ENCODE measurements at regions not wholly inside any gene's neighbourhood (a gene's known extent, or its start where the extent isn't known, plus 50 kb on each side); places are given as distances from the start of the nearest gene placed in this dataset.

DNA sequence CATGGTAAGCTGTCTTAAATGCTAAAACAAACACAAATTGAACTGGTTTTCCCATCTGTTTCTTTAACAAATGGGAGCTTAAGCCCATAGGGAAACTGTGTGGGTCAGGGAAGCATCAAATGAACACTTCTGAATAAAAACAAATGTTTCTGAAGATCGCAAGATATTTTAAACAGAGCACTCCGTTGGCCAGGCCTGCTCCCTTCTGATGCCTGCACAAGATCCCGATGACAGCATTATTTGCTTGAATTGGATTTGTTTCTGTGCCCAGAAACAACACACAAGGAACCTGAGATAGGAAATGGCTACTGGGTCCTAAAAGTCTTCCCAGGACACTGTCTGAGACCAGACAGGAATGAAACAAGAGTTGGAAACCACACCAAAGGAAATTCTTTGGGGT is 425.8 kb upstream of the ZFHX3 start:
- no peak for DNase-seq (ENCODE audit: low read depth in 3 of 3)

DNA sequence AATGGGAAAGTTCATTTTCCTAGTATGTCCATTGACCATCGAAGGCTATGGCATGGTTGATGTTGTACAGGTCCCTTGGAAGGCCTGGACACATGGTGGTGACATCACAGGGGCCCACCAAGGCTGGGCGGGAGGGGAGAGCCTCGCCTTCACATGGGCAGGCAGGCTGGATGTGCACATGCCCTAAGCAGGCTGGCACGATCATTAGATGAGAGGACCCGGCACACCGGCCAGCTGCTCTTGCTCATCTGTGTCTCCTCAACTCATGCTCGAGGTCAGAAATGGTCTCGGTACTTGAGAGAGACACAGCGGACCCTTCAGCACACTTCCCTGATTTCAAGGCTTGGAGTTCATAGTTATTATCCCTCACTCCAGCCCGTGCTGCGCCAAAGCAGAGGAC is 416.9 kb upstream of the ZFHX3 start:
- DNase-seq (ENCODE audit: low read depth in 3 of 3): no peak

DNA sequence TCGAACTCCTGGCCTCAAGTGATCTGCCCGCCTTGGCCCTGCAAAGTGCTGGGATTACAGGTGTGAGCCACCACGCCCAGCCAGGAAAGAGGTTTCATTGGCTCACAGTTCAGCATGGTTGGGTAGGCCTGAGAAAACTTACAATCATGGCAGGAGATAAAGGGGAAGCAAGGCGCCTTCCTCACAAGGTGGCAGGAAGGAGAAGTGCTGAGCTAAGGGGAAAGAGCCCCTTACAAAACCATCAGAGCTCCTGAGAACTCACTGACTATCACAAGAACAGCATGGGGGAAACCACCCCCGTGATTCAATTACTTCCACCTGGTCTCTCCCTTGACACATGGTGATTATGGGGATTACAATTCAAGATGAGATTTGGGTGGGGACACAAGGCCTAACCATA is 411.7 kb upstream of the ZFHX3 start:
- DNase-seq (ENCODE audit: low read depth in 3 of 3): no peak

DNA sequence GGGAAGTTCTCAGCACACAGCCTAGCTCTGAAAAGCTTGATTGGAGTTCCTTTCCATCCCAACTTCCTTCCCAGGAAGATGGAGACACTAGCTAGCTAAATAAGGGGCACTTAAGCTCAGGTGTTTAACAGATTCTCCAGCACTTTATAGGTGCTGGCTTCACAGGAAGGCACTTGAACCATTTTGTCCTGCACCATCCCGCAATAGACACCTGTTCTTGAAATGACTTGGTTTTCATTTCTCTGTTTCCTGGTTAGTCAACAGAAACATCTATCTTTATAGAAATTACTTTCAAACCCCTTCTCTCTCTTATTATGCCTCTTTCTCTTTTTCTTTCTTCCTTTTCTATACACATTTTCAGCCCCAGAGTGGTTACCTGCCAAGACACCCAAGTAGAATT is 409.9 kb upstream of the ZFHX3 start:
- no peak for DNase-seq (ENCODE audit: low read depth in 3 of 3)

DNA sequence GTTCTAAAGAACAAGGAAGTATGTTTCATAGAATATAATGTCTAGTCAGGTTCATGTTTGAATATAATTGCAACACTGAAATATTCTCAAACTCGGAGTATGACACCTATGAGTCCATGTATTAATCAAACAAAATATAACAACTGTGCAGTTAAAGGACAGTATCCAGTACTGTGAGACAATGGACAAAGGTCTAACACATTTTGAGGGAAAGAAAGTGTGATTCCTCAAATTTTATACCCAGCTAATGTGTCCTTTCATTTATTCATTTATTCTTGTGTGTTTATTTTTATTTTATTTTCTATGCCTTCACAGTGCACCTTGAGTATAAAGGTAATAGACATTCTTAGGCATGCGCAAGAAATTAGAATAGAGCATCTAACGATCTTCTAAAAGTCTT is 401.0 kb upstream of the ZFHX3 start:
- DNase-seq (ENCODE audit: low read depth in 3 of 3): no peak

DNA sequence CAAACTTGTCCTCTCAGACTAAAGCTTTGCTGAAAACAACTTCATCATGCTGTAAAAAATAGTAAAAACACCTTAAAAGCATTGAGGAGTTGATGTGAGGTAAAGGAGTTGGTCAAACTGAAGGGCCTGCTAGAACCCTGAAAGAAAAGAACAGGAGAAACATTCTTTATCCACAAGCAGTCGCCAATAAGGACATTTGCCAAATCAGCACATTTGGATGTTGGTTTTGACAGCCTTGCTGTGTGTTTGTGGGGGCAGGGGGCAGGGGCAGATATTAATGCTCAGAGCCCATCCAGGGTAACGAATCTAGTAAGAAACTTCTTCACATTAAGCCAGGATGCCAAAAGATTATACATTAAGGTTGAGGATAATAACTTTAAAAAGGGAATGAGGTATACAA is 399.9 kb upstream of the ZFHX3 start:
- DNase-seq (ENCODE audit: low read depth in 3 of 3): no peak

DNA sequence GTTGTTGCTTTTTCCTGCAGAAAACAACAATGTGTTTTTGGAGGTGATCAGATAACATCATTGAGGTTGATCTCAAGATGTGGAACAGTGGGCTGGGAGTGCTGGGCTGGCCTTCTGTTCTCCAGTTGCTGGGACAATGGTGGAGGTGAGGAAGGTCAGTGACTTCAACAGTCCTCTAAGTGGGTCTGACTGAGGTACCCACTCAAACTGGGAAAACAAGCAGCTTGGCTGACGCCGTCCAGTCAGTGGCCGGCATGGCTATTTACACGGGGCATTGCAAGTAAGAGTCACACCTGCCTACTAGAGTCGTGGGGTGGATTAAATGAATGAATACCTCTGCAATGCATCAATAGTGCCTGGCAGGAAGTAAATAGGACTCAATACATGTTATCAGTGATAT is 386.7 kb upstream of the ZFHX3 start:
- DNase-seq (ENCODE audit: low read depth in 3 of 3): no peak

DNA sequence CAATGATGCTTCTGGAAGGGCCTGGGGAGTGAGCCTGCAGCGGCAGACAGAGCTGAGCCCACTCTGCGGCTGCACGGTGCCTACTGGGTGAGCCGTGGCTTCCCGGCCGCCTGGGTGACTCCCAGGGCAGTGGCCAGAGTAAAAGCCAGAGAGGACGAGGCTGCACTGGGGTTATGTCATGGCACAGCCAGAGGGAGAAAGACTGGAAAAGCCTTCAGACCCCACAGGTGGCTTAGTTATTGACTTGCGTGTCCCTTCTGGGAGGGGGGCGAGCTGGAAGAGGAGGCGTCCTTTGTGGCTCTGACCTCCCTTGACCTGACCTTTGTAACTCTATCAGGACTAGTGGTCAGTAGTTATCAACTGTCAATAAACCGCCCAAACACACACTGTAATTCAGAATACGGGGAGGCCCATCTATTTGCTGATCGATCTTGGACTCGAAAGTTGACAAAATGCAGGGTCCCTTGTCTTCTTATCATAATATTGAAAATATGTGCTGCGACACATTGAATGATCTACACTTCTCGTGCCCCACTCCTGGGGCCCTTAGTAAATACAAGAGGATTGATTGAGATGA is 385.9 kb upstream of the ZFHX3 start:
- no peak for DNase-seq (ENCODE audit: low read depth in 3 of 3)

DNA sequence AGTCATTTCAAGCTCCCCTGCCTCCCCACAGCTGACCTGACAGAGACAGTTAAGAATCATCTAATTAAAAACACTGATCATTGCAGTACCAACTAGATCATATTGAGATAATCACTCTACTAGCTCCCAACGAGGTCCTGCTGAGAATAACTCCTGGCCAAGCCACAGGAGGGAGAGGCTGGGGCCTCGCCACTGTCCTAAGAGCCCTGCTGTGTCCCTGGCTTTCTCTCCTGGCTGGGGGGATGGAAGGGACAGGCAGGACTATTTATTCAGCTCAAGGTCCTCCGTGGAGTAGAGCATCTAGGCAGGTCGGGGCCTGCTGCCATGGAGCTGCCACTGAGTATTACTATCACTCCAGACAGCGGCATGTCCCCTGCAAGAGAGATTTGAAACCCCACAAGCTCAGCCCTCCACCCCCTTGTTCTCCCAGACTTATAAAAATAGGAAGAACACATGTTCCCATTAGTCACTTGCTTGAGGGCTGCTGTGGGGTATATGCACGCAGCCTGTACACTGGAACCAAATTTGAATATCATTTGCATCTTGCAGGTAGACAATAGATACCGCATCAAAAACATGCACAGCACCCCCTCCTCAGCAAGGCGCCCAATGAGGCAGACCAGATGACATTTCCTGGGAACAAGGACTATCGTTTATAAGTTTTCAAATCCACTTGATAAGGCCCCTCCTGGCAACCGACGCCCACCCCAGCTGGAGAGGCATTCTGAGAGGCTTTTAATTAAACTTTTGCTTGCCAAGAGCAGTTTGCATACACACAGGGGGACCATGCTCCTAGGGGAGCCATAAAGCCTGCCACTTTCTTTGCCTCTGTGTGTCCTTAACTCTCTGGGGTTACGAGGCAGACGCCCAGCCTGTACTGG is 385.2 kb upstream of the ZFHX3 start:
- DNase-seq (ENCODE audit: low read depth in 3 of 3): no peak

DNA sequence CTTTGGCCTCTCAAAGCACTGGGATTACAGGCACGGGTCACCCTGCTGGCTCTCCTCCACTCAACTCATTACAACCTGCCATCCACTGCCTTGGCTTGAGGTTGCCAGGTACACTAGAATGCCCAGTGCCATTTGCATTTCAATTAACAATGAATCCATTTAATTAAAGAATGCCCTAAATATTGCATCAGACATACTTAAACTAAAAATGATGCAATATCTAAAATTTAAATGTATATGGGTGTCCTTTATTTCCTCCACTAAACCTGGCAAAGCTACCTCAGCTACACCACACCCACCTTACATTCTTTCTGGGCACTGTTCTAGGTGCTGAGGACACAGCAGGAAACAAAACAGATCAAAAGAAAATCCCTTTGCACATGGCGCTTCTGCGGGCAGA is 382.2 kb upstream of the ZFHX3 start:
- no peak for DNase-seq (ENCODE audit: low read depth in 3 of 3)

DNA sequence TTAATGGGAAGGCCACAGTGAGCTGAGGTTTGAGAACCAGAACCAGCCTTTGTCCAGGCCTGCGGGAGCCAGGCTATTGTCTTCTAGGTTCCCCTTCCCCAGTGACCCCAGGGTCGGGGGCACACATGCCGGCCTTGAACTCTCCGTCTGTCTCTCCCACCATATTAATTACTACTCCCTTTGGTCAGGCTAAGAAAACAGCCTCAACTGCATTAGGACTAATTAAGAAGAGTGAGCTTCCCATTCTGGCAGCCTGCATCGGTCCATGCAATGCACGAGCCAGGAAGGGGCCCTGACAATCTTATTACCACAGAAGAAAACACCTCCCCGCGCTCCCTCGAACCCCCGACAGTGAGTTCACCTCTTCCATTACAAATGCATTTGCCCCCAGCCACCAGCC is 380.2 kb upstream of the ZFHX3 start:
- no peak for DNase-seq (ENCODE audit: low read depth in 3 of 3)

DNA sequence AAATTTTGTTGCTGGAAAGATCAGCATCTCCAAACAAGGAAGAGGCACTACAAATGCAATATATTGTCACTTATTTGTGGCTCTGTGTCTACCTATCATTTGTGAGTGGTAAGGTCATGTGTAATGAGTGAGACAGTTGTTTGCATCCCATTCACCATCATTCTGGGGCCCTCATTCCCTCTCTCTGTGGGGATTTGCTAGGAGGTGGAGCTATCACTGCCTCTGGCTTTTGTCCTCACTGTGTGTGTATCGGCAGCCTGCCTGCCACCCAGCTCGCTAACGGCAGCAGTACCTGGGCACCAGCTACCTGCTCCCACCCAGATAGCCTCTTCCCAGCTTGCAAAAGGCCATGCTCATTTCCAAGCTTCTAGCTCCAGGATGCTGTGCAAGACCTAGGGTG is 379.2 kb upstream of the ZFHX3 start:
- DNase-seq (ENCODE audit: low read depth in 3 of 3): no peak

DNA sequence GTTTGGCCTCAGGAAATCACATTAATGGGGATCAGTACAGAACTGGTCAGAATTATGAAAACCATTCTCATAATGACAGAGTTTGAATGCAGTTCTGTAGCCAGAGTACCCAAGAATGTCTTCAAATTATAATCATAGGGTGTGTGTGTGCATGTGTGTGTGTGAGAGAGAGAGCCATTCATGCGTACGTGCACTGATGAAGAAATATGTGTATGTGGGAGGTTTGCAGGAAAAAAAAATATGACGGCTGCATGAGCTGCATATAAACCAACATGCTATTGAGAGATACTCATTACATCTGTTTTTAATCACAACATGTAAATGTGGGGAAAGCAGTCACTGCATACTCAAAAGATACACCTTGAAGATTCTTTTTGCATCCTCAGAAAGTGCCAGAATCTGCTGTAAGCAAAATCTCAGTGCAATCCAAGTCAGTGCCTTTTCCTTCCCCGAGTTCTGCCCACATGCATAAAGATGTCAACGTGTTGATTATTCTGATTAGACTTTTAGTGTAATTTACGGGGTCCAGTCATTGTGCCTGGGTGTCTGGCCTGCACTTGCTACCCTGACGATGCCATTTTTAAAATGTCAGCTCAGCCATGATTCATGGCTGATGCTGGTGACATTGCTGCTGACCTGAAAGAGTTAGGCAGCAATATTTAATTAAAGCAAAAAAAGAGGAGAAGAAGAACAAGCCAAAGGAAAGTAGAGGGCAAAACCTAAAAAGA is 378.7 kb upstream of the ZFHX3 start:
- no peak for DNase-seq (ENCODE audit: low read depth in 3 of 3)

DNA sequence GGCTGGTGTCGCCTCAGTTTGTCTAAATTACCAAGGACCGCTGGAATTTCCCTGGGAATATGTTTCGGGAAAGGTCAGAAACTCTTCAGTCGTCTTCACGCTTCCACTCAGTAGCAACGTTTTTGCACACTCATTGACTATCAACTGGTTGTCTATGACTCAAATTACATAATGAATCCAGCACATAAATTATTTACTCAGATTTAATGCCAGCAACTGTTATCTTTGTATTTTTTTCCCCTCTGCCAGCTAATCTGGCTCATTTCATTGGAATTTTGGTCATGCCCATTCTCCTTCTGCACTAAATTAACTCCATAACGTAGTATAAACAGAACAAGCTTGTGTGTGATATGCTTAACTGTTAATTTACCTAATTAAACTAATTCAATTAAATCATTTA is 372.7 kb upstream of the ZFHX3 start:
- DNase-seq (ENCODE audit: low read depth in 3 of 3): no peak

DNA sequence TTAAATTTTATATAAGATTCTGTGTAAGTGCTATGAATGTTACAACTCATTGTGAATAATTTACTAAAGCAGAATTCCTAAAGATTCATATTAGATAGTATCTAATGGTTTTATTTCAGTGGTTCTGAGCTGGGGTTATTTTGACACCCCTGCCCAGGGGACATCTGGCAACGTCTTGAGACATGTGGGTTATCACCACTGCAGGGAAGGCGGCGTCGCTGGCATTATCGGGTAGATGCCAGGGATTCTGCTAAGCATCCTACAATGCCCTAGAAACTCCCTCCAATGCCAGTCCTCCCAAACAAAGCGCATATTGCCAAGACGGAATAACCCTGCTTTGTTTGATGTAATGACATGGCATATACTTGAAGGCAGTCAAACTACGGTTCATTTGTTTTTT is 372.3 kb upstream of the ZFHX3 start:
- DNase-seq (ENCODE audit: low read depth in 3 of 3): no peak

DNA sequence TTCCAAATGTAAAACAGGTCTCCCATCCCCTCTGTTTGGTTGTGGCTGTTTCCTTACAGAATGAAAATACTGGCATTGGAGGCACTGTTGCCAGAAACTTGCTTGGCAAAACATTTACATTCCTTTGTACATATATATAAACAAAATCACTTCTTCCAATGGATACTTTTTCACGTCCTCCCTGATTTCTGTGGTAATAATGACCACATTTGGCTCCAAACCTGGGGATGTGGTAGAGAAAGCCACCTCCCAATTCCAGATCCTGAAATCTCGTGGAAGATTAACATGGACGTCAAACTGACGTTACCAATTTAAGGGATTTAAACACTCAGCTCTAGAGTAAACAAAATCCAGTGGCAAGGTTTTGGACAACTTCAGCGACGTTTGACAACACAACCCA is 370.8 kb upstream of the ZFHX3 start:
- no peak for DNase-seq (ENCODE audit: low read depth in 3 of 3)

DNA sequence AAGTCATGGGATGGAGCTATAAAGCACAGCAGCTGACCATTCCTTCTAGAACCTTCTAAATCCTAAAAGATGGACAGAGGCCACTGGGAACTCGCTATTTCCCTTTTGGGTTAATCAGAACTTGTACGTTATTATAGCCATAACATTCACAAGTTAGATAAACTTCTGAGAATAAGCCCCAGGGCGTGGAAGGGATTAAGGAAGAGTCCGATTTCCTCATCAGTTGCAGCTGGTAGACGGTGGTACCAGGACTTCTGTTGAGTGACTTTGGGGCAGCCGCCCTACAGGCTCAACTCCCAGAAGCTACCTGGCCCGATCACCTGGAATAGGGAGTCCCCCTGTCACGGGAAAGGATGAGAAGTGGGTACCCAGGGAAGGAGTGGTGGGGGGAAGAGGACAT is 370.1 kb upstream of the ZFHX3 start:
- DNase-seq (ENCODE audit: low read depth in 3 of 3): no peak

DNA sequence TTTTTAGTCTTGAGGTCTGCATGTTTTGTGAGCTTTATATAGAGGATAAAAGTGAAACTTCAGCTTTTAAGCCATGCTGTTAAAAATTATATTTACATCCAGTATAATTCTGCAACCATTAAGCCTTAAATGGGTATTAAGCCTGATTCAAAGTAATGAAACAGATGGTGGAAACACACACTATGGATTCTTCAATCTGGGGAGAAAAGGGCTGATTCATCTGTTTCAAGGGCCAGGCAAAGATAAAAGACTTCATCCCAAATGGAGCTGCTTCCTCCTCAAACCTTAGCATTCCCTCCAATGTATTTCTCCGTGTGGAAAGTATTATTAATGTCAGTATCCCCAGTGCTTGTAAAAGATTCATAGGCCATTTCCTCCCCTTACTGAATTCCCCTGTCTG is 367.4 kb upstream of the ZFHX3 start:
- DNase-seq (ENCODE audit: low read depth in 3 of 3): no peak

DNA sequence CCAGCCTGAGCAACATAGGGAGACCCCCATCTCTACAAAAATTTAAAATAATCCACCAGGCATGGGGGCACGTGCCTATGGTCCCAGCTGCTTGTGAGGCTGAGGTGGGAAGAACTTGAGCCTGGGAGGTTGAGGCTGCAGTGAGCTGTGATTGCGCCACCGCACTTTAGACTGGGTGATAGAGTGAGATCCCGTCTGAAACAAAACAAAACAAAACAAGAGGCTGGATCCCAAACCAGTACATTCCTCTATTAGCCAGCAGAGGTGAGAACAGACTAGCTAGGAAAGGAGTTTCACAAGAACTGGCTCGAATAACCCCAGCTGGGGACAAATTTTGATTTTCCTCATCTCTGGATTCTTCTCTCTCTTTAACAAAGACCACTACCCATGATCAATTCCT is 366.7 kb upstream of the ZFHX3 start:
- no peak for DNase-seq (ENCODE audit: low read depth in 3 of 3)

DNA sequence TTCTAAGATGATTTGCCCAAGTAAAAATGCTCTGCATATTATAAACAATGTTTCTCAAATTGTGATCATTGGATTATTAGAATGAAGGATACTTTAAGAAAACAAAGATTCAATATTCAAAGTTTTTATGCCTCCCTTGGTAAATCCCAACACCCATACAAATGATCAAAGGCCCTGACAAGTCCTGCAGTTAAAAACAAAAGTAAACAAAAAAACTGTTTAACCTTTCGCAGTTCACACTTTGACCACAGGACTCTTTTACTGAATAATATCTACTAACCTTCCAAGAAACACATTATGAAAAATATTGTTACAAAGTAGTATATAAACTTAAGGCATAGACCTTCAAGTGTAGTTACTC is 365.9 kb upstream of the ZFHX3 start:
- DNase-seq (ENCODE audit: low read depth in 3 of 3): no peak

DNA sequence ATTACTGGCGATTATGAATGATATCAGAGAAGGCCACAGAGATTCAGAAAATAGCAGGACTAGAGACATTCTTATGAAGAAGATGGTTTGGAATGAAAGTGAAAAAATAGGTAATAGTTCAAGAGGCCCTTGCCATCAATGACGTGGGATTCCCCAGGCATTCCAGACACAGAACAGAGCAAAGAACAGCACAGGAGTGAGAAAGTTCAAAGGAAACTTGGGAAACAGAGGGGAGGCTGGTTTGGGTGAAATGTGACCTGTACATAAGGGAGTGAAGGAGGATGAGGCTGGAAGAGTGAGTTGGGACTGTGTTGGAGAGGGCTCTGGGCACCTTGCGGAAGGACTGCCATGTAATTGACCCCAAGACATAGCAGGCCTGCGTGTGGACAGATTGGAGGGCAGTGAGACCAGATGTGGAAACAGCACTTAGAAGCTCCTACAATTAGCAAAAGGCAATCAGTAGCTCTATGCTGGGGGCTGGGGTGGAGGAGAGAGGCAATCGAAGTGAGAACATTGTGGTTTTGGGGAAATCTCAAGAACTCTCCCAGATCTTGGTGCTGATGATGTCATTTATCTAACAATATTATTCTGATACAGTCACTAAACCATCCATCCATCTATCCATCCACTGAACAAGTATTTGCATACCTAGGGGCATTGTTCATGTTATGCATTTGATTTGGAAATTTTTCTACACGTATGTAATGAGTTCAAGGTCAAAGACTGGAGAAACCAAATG is 365.3 kb upstream of the ZFHX3 start:
- no peak for DNase-seq (ENCODE audit: low read depth in 3 of 3)

DNA sequence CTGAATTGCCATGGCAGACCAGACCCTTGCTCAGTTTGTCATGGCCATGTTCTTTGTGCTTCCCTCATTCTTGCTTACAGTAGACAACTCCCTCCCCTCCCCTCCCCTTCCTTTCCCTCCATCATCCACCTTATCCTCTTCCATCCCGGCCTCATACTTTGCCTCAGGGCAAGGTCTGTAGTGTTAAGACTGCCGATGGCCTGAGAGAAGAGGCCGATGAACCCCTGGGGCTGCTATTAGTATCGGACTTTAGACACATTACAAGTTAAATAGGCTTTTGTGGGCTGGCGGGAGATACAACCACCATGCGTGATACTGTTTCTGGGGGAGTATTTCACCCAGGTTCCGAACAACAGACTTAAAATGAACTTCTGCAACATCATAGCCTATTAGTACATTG is 364.5 kb upstream of the ZFHX3 start:
- no peak for DNase-seq (ENCODE audit: low read depth in 3 of 3)

DNA sequence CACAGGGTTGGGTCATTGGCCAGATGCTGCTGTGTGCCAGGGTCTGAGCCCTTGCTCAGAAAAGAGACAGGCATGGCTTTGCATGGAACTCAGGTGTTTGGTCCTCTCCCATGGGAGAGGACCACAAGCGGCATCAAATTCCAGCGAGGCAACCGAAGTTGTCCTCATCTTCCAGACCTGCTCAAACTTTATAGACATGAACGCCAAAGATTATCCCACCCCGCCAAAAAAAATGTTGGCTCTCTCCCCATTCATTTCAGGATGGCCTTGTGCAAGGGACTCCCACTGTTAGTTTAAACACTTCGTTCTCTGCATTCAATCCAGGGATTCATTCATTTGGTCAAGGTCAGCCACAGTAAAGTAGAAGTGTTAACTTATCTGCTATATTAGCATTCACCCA is 360.8 kb upstream of the ZFHX3 start:
- DNase-seq (ENCODE audit: low read depth in 3 of 3): no peak
